Limb (tissue), 2 donors: ENCODE measurements at regions not wholly inside any gene's neighbourhood (a gene's known extent, or its start where the extent isn't known, plus 50 kb on each side); places are given as distances from the start of the nearest gene placed in this dataset.
"Not testable (repeated sequence)": the region's sequence is repeated elsewhere in the genome, so short reads cannot be mapped to it uniquely, and the experiment has no call there.

Experiments
- DNase-seq, 2 donors: peaks; one replicate each; pipeline ENCODE4 v3.0.0-alpha.2; 2016; ENCODE audit errors: extremely low spot score in 2 of 2

DNA sequence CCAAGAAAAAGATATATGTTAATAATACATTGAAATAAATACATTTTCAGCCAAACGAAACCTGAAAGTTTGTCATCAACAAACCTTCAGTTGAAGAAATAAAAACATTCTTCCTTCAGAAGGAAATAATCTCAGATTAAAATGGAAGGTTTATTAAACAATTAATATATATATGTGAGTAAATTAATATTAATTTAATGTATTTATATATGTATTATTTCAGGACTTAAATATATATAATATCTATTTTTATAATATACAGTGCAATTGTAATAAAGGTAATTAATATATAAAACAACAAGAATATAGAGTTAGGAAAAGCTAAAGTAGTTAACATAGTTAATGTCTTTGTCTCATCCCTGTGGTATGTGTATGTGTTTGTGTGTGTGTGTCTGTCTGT, 102.2 kb upstream of the CDC14C start:
- DNase-seq, result no peak

DNA sequence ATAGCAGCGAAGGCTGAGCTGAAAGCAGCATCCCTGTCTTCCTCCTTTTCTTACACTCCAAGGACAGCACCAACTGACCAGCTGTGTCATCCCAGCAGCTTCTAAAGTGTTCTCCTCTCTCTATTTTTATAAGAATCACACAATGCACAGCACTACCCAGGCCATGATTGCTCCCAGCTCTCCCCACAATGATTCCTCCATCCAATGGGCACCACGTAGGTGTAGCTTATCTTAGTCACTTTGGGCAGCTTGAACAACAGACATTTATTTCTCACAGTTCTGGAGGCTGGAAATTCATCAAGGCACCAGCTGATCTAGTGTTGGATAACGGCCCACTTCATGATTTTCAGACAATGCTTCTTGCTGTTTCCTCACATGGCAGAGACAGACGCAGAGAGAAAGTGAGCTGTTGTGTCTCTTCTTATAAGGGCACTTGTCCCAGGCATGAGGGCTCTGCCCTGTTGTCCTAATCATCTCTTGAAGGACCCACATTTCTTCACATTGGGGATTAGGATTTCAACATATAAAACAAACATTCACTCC, 92.0 kb upstream of the CDC14C start:
- DNase-seq, result no peak

DNA sequence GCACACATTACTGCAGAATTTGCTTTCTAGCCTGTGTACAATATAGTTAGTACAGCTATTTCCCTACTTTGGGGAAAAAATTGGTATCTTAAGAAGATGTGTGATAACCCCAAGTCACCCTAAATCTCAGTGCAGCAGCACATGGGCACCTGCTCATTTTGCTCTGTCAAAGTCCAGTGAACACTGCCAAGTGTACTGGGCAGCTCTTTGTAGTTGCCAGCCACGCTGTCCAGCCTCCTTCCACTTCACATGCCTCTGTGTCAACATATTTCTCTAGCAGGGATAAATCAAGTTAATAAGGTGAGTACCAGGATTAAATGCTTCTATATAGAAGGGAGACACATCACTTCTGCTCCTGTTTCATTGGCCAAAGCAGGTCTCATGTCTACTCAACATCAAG, 87.1 kb upstream of the CDC14C start:
- DNase-seq, result no peak

DNA sequence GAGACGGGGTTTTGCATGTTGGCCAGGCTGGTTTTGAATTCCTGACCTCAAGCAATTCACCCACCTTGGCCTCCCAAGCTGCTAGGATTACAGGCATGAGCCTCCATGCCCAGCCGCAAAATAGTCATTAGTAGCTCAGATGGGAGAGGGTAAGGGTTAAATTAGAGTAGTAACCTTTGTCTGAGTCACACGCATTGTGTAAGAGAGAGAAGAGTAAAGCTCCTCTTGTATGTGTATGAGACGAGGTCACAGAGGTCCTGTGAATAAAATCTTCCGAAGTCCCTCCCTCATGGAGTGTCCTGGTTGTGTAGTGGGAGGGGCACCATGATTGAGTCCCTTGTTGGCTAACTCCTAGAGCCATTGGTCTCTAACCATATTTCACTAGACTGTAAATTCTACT, 85.2 kb upstream of the CDC14C start:
- no peak for DNase-seq

DNA sequence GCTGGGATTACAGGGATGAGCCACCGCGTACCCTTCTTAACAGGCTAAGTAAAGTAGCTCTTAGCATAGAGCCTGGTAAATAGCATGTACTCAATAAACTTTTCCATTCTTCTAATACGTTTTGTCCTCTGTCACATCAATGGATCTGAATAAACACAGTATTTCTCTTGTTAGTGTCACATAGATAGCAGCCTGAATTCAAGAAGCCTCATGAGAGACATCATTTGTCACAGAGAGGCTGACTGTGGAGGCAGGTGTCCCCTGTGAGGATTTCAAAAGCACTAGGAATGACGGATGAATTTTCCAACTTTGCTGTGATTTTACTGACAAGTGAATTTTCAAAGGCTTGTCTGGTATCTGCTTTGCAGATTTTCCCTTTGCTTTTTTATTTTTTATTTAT, 82.6 kb upstream of the CDC14C start:
- no peak for DNase-seq

DNA sequence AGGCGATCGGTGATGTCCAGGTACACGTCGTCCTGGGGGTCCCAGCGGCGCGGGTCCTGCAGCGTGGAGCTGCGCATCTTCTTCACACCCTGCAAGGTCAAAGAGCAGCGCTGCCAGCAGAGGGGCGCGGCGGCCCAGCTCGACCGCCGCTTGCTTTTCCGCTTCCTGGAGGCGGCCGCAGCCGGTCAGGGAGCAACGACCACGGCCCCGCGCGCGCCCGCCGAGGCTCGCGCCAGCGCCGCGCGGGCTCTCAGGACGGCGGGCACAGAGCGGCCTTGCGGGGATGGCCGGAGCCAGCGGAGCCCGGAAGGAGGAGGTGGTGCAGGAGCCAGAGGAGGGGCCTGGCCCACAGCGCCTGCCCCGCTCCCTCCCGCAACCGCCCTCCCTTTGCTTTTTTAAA, 76.4 kb upstream of the CDC14C start:
- no peak for DNase-seq

DNA sequence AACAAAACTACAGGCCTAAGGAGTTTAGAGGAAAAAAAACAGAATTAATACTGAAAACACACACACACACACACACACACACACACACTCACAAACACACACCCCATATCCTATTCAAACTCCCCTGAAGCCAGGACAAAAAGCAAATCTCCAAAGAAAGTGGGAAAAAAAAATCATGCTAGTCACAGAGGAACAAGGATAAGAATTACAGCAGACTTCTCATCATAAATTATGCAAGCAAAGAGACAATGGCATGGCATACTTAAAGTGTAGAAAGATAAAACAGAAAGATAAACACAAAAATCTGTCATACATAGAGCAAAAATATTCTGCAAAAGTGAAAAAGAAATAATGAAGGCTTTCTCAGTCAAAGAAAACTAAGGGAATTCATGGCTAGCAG, 63.9 kb upstream of the CDC14C start:
- DNase-seq, result not testable (repeated sequence)

DNA sequence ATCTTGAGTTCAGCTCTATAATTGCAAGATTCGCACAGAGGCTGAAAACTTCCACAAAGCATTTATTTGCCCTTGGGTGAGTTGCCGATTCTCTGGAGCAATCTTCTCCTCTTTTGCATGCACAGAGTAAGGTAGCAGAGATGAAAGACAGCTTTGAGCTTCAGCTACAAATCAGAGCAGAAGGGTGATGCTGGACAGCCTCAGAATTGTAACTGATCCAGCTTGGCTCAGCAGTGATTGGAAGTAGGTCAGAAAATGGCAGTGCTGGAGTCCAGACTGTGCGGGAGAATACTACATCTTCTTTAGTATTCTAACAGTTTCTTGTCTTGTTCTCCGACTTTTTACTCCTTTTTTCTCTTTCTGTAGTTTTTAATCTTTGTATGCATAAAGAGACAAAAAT, 55.4 kb upstream of the CDC14C start:
- no peak for DNase-seq

DNA sequence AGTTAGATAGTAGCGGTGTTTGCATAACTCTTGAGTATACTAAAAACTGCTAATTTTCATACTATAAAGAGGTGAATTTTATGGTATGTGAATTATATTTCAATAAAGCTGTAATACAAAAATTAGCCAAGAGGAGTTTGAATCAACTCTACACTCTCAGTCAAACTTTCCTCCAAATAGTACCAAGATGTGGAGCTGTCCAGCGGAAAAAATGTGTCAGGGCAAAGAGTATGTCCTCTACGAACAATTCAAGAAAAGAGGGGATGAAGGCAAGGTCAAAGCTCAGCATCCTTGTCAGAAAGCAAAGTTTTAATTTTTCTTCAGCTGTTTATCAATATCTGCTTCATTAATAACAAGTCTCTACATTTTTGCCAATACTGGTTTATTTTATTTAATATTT, 51.8 kb upstream of the CDC14C start:
- DNase-seq, result no peak
